A549 (cell line): ENCODE measurements at regions not wholly inside any gene's neighbourhood (a gene's known extent, or its start where the extent isn't known, plus 50 kb on each side); places are given as distances from the start of the nearest gene placed in this dataset.
A peak's percentile ranks its signal among the peaks of the same experiment; 100 is the strongest.

ENCODE experiments used
- ATAC-seq, 2 experiments: fragments of 200-7000 bp in 1 of 2; fragments of >200 bp in 1 of 2; cut with Nextera tagmentation in 1 of 2; cut with Tn5 transposase in 1 of 2; 3 replicates each; pipeline versions ENCODE4 v1.8.0 to v1.9.1; 2018 to 2020; ENCODE audit warnings: mild to moderate bottlenecking in 1 of 2, moderate library complexity in 1 of 2
- CTCF ChIA-PET: fragments of 300-600 bp; sonication (Branson Sonifier 250); formaldehyde crosslinking; extraction: SDS; loops from one replicate; lab custom pipeline; 2021; ENCODE audit warnings: antibody characterized with exemption, inconsistent platforms; lab: Yijun Ruan, JAX
- POLR2A ChIA-PET: fragments of 350-600 bp; formaldehyde crosslinking; extraction: SDS; loops from one replicate; lab custom pipeline; 2021; ENCODE audit warnings: antibody characterized with exemption, inconsistent platforms; lab: Yijun Ruan, JAX
- DNase-seq, 2 experiments: peaks; one replicate each; pipeline versions ENCODE4 v3.0.0 to v3.0.0-alpha.2; 2011 to 2016; ENCODE audit warnings: low read depth in 1 of 2, low spot score in 1 of 2
- FAIRE-seq: peaks from 2 replicates; lab custom pipeline; 2011; peaks lifted over from hg19 to GRCh38; lab: Jason Lieb, UNC
- H3K27ac ChIP-seq, 2 experiments: fragments of >200 bp; sonication (Bioruptor Twin); formaldehyde crosslinking; 3 replicates each; pipeline ENCODE4 v1.5.1; 2016 to 2017
- H3K4me1 ChIP-seq: fragments of >200 bp; sonication (Bioruptor Twin); formaldehyde crosslinking; 3 replicates; pipeline ENCODE4 v1.6.1; 2016
- H3K4me2 ChIP-seq: fragments of >200 bp; sonication (Bioruptor Twin); formaldehyde crosslinking; 3 replicates; pipeline ENCODE4 v1.6.1; 2016
- H3K4me3 ChIP-seq: fragments of >200 bp; sonication (Bioruptor Twin); formaldehyde crosslinking; 3 replicates; pipeline ENCODE4 v1.5.1; 2016
- H3K9me3 ChIP-seq: fragments of >200 bp; sonication (Bioruptor Twin); formaldehyde crosslinking; 3 replicates; pipeline ENCODE4 v1.6.1; 2016
- BHLHE40 ChIP-seq: IDR thresholded peaks from 2 replicates; pipeline ENCODE4 v1.6.1; 2012; ENCODE audit warnings: low read depth, low read length, inconsistent platforms
- CBX8 ChIP-seq: fragments of 200-600 bp; sonication (generic); IDR thresholded peaks from 2 replicates; pipeline ENCODE4 v1.6.1; 2016
- CEBPB ChIP-seq, 2 experiments: fragments of >200 bp in 1 of 2; sonication (Bioruptor Twin) in 1 of 2; formaldehyde crosslinking in 1 of 2; IDR thresholded peaks; 2 replicates each; pipeline ENCODE4 v1.6.1; 2012 to 2016
- CTCF ChIP-seq: fragments of >200 bp; sonication (Bioruptor Twin); formaldehyde crosslinking; IDR thresholded peaks from 3 replicates; pipeline ENCODE4 v1.5.1; 2016
- ELK1 ChIP-seq: fragments of 150-350 bp; IDR thresholded peaks from 2 replicates; pipeline ENCODE4 v1.6.1; 2014; ENCODE audit warnings: low read depth, mild to moderate bottlenecking, low read length
- EP300 ChIP-seq, 2 experiments: fragments of >200 bp; sonication (Bioruptor Twin); formaldehyde crosslinking; IDR thresholded peaks; 2 replicates in 1 of 2; 3 replicates in 1 of 2; pipeline ENCODE4 v1.6.1; 2016 to 2017
- FOSB ChIP-seq: fragments of 250-450 bp; sonication (Bioruptor Pico); IDR thresholded peaks from 2 replicates; pipeline ENCODE4 v1.5.0; 2020; ENCODE audit warnings: mild to moderate bottlenecking, moderate library complexity
- HOXA7 ChIP-seq: fragments of 250-450 bp; sonication (Bioruptor Pico); IDR thresholded peaks from 2 replicates; pipeline ENCODE4 v1.5.0; 2020; ENCODE audit warnings: mild to moderate bottlenecking, moderate library complexity
- HOXB13 ChIP-seq: fragments of 250-450 bp; sonication (Bioruptor Pico); IDR thresholded peaks from 2 replicates; pipeline ENCODE4 v1.5.0; 2020; ENCODE audit warnings: low read depth, mild to moderate bottlenecking, moderate library complexity
- JUN ChIP-seq, 2 experiments: fragments of >200 bp; sonication (Bioruptor Twin); formaldehyde crosslinking; IDR thresholded peaks; 2 replicates in 1 of 2; 3 replicates in 1 of 2; pipeline ENCODE4 v1.6.1; 2016 to 2017
- MAX ChIP-seq: IDR thresholded peaks from 2 replicates; pipeline ENCODE4 v1.6.1; 2012
- NR3C1 ChIP-seq: fragments of >200 bp; sonication (Bioruptor Twin); formaldehyde crosslinking; IDR thresholded peaks from 3 replicates; pipeline ENCODE4 v1.6.1; 2017
- PHF8 ChIP-seq: fragments of 200-600 bp; sonication (generic); IDR thresholded peaks from 2 replicates; pipeline ENCODE4 v1.6.1; 2016; ENCODE audit warnings: low read depth, mild to moderate bottlenecking, antibody characterized with exemption, moderate library complexity, borderline replicate concordance
- REST ChIP-seq: fragments of 200-600 bp; sonication (generic); IDR thresholded peaks from 2 replicates; pipeline ENCODE4 v1.6.1; 2016; ENCODE audit warnings: antibody characterized with exemption, mild to moderate bottlenecking, moderate library complexity
- RNF2 ChIP-seq: fragments of 200-600 bp; sonication (generic); IDR thresholded peaks from 2 replicates; pipeline ENCODE4 v1.6.1; 2016; ENCODE audit warnings: low read depth, mild to moderate bottlenecking, antibody characterized with exemption, moderate library complexity, borderline replicate concordance
- TFCP2L1 ChIP-seq: fragments of 250-450 bp; sonication (Bioruptor Pico); IDR thresholded peaks from 2 replicates; pipeline ENCODE4 v1.5.0; 2021; ENCODE audit warnings: mild to moderate bottlenecking
- ZFP36 ChIP-seq: fragments of 450-650 bp; IDR thresholded peaks from 2 replicates; pipeline ENCODE4 v1.6.1; 2014; ENCODE audit warnings: borderline replicate concordance; ENCODE audit not compliant: partially characterized antibody
- ZSCAN20 ChIP-seq: fragments of 250-450 bp; sonication (Bioruptor Pico); IDR thresholded peaks from 2 replicates; pipeline ENCODE4 v1.8.0; 2022; ENCODE audit warnings: mild to moderate bottlenecking, moderate library complexity
- WGBS: methylation state at CpG from one replicate; pipeline ENCODE4 v1.1.6; 2017; ENCODE audit errors: missing lambda C conversion rate; 5-methylcytosine and 5-hydroxymethylcytosine counted together

GRCh38 chr12:90274407-90274806 lies 565.8 kb upstream of the ATP2B1 start:
- WGBS = 87% methylated on average over 1 of the region's 1 CpG
- POLR2A ChIA-PET = no interaction called here

GRCh38 chr12:90268574-90268973 lies 559.9 kb upstream of the ATP2B1 start:
- POLR2A ChIA-PET = no interaction called here
- FAIRE-seq (no peak), ATAC-seq (no peak), DNase-seq (no peak)
- no peak overlapping the region for H3K27ac ChIP-seq
- CTCF ChIA-PET = no interaction called here
- TF ChIP-seq CBX8 (no peak), HOXB13 (CRISPR knock-in tag) (no peak), HOXA7 (CRISPR knock-in tag) (no peak), EP300 (IDR thresholded peaks at IDR 0.05) (no peak), NR3C1 (no peak), JUN (IDR thresholded peaks at IDR 0.05) (no peak), MAX (no peak), RNF2 (no peak), REST (no peak), TFCP2L1 (CRISPR knock-in tag) (no peak), BHLHE40 (no peak), CTCF (no peak), ZFP36 (no peak), FOSB (CRISPR knock-in tag) (no peak), ELK1 (no peak)
- no peak overlapping the region for H3K4me2 ChIP-seq
- H3K9me3 ChIP-seq = no peaks in the 10 kb centered on the region
- no peaks in the 10 kb centered on the region for H3K4me1 ChIP-seq
- no peak overlapping the region for H3K4me3 ChIP-seq
- WGBS = 50% methylated on average over 3 of the region's 3 CpGs

More at GRCh38 chr12:90274407-90274806, 565.8 kb upstream of the ATP2B1 start:
- FAIRE-seq (no peak), DNase-seq (no peak), ATAC-seq (peak in 1 of 2 experiments; percentile 42; a peak in 1 of 6 replicates)
- no peak for TF ChIP-seq ZFP36
- no peak for TF ChIP-seq TFCP2L1 (CRISPR knock-in tag)
- no peak for TF ChIP-seq PHF8
- TF ChIP-seq CEBPB (IDR thresholded peaks at IDR 0.05) = no peak
- no peak for TF ChIP-seq ZSCAN20 (CRISPR knock-in tag)
- Histone ChIP-seq H3K9me3 (no peaks in the 10 kb centered on the region), H3K27ac (no peak overlapping the region), H3K4me1 (no peaks in the 10 kb centered on the region), H3K4me2 (no peak overlapping the region), H3K4me3 (no peak overlapping the region)
- CTCF ChIA-PET = no interaction called here
